ENCODE measurements at regions not wholly inside any gene's neighbourhood (a gene's known extent, or its start where the extent isn't known, plus 50 kb on each side); places are given as distances from the start of the nearest gene placed in this dataset.

DNA sequence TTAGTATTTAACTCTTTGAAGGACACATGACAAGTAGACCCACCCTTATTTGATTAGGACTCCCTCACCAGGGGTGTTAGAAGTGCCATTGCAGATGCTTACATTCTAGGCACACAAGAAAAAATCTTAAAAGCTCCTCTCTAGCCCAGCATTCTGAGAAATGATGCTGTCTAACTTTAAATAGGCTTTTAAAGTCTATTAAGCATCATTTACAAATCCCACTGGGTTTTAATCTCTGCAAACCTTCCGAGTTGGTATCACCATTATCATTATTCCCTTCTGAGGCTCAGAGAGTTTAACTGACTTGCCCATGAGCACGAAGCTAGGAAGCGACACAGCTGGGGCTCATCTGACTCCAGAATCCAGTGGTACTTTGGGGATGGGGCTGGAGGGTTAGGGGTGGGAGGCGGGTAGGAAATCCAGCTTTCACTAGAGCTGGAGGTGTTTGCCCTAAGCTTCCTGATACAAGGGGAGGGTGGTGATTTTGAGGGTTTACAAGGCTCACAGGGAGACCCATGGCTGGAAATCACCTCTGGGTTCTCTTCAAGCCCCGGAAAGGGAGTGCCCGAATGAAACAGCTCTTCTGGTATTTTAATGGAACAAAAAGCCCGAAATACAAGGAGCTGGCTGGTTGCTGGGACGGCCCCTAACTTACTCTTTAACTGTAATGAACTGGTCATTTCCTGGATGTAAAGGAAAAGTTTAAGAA lies 109.2 kb upstream of the FUT8 start:
- TF ChIP-seq, protein P1, sequence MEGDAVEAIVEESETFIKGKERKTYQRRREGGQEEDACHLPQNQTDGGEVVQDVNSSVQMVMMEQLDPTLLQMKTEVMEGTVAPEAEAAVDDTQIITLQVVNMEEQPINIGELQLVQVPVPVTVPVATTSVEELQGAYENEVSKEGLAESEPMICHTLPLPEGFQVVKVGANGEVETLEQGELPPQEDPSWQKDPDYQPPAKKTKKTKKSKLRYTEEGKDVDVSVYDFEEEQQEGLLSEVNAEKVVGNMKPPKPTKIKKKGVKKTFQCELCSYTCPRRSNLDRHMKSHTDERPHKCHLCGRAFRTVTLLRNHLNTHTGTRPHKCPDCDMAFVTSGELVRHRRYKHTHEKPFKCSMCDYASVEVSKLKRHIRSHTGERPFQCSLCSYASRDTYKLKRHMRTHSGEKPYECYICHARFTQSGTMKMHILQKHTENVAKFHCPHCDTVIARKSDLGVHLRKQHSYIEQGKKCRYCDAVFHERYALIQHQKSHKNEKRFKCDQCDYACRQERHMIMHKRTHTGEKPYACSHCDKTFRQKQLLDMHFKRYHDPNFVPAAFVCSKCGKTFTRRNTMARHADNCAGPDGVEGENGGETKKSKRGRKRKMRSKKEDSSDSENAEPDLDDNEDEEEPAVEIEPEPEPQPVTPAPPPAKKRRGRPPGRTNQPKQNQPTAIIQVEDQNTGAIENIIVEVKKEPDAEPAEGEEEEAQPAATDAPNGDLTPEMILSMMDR (IDR thresholded peaks at IDR 0.05), result no peak
- no peak for TF ChIP-seq POLR2A (IDR thresholded peaks at IDR 0.05)
